ENCODE measurements at regions not wholly inside any gene's neighbourhood (a gene's known extent, or its start where the extent isn't known, plus 50 kb on each side); places are given as distances from the start of the nearest gene placed in this dataset.
A peak's percentile ranks its signal among the peaks of the same experiment; 100 is the strongest.

GRCh38 chr12:31865023-31865422 lies 94.2 kb upstream of the RESF1 start:
- Histone ChIP-seq H3K27ac (ENCODE audit: low read length) (no peak overlapping the region), H3K9me3 (ENCODE audit: control insufficient read depth, low read length) (no peaks in the 10 kb centered on the region), H3K4me3 (ENCODE audit: low read length) (no peak overlapping the region), H3K4me1 (ENCODE audit: control insufficient read depth, insufficient read depth, low read length) (no peaks in the 10 kb centered on the region), H3K27me3 (ENCODE audit: control insufficient read depth, insufficient read depth) (no peaks in the 10 kb centered on the region)
- WGBS, result 47% methylated on average over 2 of the region's 2 CpGs
- DNase-seq (no peak), ATAC-seq (no peak)
- intact Hi-C loops (cut with DNase I), result no loop called here

- intact Hi-C loops (cut with DNase I), result no loop called here
- no peak overlapping the region for H3K4me3 ChIP-seq (ENCODE audit: low read length)
- no peaks in the 10 kb centered on the region for H3K27me3 ChIP-seq (ENCODE audit: control insufficient read depth, insufficient read depth)
- H3K9me3 ChIP-seq (ENCODE audit: control insufficient read depth, low read length), result no peaks in the 10 kb centered on the region
- no peaks in the 10 kb centered on the region for H3K4me1 ChIP-seq (ENCODE audit: control insufficient read depth, insufficient read depth, low read length)
- 73% methylated on average over 2 of the region's 2 CpGs for WGBS
- no peak for ATAC-seq
- no peak overlapping the region for H3K27ac ChIP-seq (ENCODE audit: low read length)
- no peak for DNase-seq
These were observed 97.9 kb upstream of the RESF1 start for GRCh38 chr12:31861360-31861759.

- WGBS, result 77% methylated on average over 4 of the region's 4 CpGs
- ATAC-seq, result no peak
- no peak for DNase-seq
- no peaks in the 10 kb centered on the region for H3K4me1 ChIP-seq (ENCODE audit: control insufficient read depth, insufficient read depth, low read length)
- H3K27me3 ChIP-seq (ENCODE audit: control insufficient read depth, insufficient read depth), result no peaks in the 10 kb centered on the region
- intact Hi-C loops (cut with DNase I), result no loop called here
- no peak overlapping the region for H3K27ac ChIP-seq (ENCODE audit: low read length)
- H3K9me3 ChIP-seq (ENCODE audit: control insufficient read depth, low read length), result no peaks in the 10 kb centered on the region
- no peak overlapping the region for H3K4me3 ChIP-seq (ENCODE audit: low read length)
These were observed 98.8 kb upstream of the RESF1 start for GRCh38 chr12:31860401-31860800.

- WGBS, result 82% methylated on average over 13 of the region's 13 CpGs
- no peaks in the 10 kb centered on the region for H3K27me3 ChIP-seq (ENCODE audit: control insufficient read depth, insufficient read depth)
- no peak for ATAC-seq
These were observed 99.8 kb upstream of the RESF1 start for GRCh38 chr12:31859232-31859977.

GRCh38 chr12:31855427-31855826 lies 103.8 kb upstream of the RESF1 start:
- Histone ChIP-seq H3K4me3 (ENCODE audit: low read length) (no peak overlapping the region), H3K9me3 (ENCODE audit: control insufficient read depth, low read length) (no peaks in the 10 kb centered on the region), H3K27ac (ENCODE audit: low read length) (no peak overlapping the region), H3K27me3 (ENCODE audit: control insufficient read depth, insufficient read depth) (no peaks in the 10 kb centered on the region), H3K4me1 (ENCODE audit: control insufficient read depth, insufficient read depth, low read length) (no peaks in the 10 kb centered on the region)
- intact Hi-C loops (cut with DNase I), result no loop called here
- 85% methylated on average over 5 of the region's 5 CpGs for WGBS
- DNase-seq (no peak), ATAC-seq (no peak)

More at GRCh38 chr12:31859232-31859977, 99.8 kb upstream of the RESF1 start:
- H3K27ac ChIP-seq (ENCODE audit: low read length), result no peak overlapping the region
- intact Hi-C loops (cut with DNase I), result no loop called here
- no peaks in the 10 kb centered on the region for H3K9me3 ChIP-seq (ENCODE audit: control insufficient read depth, low read length)
- H3K4me1 ChIP-seq (ENCODE audit: control insufficient read depth, insufficient read depth, low read length), result no peaks in the 10 kb centered on the region
- no peak overlapping the region for H3K4me3 ChIP-seq (ENCODE audit: low read length)
- no peak for DNase-seq

- peak in 1 of 2 donors; percentile 36 for ATAC-seq
- Histone ChIP-seq H3K27ac (ENCODE audit: low read length) (no peak overlapping the region), H3K4me1 (ENCODE audit: control insufficient read depth, insufficient read depth, low read length) (no peaks in the 10 kb centered on the region), H3K9me3 (ENCODE audit: control insufficient read depth, low read length) (no peaks in the 10 kb centered on the region), H3K4me3 (ENCODE audit: low read length) (no peak overlapping the region), H3K27me3 (ENCODE audit: control insufficient read depth, insufficient read depth) (no peaks in the 10 kb centered on the region)
- intact Hi-C loops (cut with DNase I), result no loop called here
- no peak for DNase-seq
These were observed 105.2 kb upstream of the RESF1 start for GRCh38 chr12:31853977-31854376.

GRCh38 chr12:31853520-31853919 lies 105.7 kb upstream of the RESF1 start:
- ATAC-seq, result no peak
- H3K27me3 ChIP-seq (ENCODE audit: control insufficient read depth, insufficient read depth), result no peaks in the 10 kb centered on the region
- no peaks in the 10 kb centered on the region for H3K4me1 ChIP-seq (ENCODE audit: control insufficient read depth, insufficient read depth, low read length)
- H3K9me3 ChIP-seq (ENCODE audit: control insufficient read depth, low read length), result no peaks in the 10 kb centered on the region
- intact Hi-C loops (cut with DNase I), result no loop called here
- DNase-seq, result no peak
- no peak overlapping the region for H3K27ac ChIP-seq (ENCODE audit: low read length)
- no peak overlapping the region for H3K4me3 ChIP-seq (ENCODE audit: low read length)

GRCh38 chr12:31850268-31850667 lies 108.9 kb upstream of the RESF1 start:
- ATAC-seq (no peak), DNase-seq (no peak)
- intact Hi-C loops (cut with DNase I), result no loop called here
- 62% methylated on average over 3 of the region's 3 CpGs for WGBS
- no peaks in the 10 kb centered on the region for H3K4me1 ChIP-seq (ENCODE audit: control insufficient read depth, insufficient read depth, low read length)
- H3K9me3 ChIP-seq (ENCODE audit: control insufficient read depth, low read length), result peaks cover 2% of the 10 kb centered on the region
- H3K4me3 ChIP-seq (ENCODE audit: low read length), result no peak overlapping the region
- no peaks in the 10 kb centered on the region for H3K27me3 ChIP-seq (ENCODE audit: control insufficient read depth, insufficient read depth)
- H3K27ac ChIP-seq (ENCODE audit: low read length), result no peak overlapping the region

GRCh38 chr12:31849090-31849687 lies 110.0 kb upstream of the RESF1 start:
- H3K27me3 ChIP-seq (ENCODE audit: control insufficient read depth, insufficient read depth), result no peaks in the 10 kb centered on the region
- 66% methylated on average over 3 of the region's 3 CpGs for WGBS
- H3K27ac ChIP-seq (ENCODE audit: low read length), result no peak overlapping the region
- intact Hi-C loops (cut with DNase I), result no loop called here
- no peaks in the 10 kb centered on the region for H3K4me1 ChIP-seq (ENCODE audit: control insufficient read depth, insufficient read depth, low read length)
- DNase-seq (no peak), ATAC-seq (no peak)
- peaks cover 2% of the 10 kb centered on the region for H3K9me3 ChIP-seq (ENCODE audit: control insufficient read depth, low read length)
- H3K4me3 ChIP-seq (ENCODE audit: low read length), result no peak overlapping the region

GRCh38 chr12:31846405-31846804 lies 112.8 kb upstream of the RESF1 start:
- Histone ChIP-seq H3K9me3 (ENCODE audit: control insufficient read depth, low read length) (peaks cover 2% of the 10 kb centered on the region), H3K27ac (ENCODE audit: low read length) (no peak overlapping the region), H3K27me3 (ENCODE audit: control insufficient read depth, insufficient read depth) (no peaks in the 10 kb centered on the region), H3K4me3 (ENCODE audit: low read length) (no peak overlapping the region), H3K4me1 (ENCODE audit: control insufficient read depth, insufficient read depth, low read length) (no peaks in the 10 kb centered on the region)
- intact Hi-C loops (cut with DNase I), result no loop called here
- DNase-seq (no peak), ATAC-seq (no peak)

- ATAC-seq, result no peak
- intact Hi-C loops (cut with DNase I), result no loop called here
- H3K27me3 ChIP-seq (ENCODE audit: control insufficient read depth, insufficient read depth), result no peaks in the 10 kb centered on the region
These were observed 113.4 kb upstream of the RESF1 start for GRCh38 chr12:31845613-31846322.

More at GRCh38 chr12:31845613-31846322, 113.4 kb upstream of the RESF1 start:
- H3K9me3 ChIP-seq (ENCODE audit: control insufficient read depth, low read length), result peaks cover 2% of the 10 kb centered on the region
- DNase-seq, result no peak
- no peak overlapping the region for H3K27ac ChIP-seq (ENCODE audit: low read length)
- WGBS, result 59% methylated on average over 6 of the region's 6 CpGs
- no peaks in the 10 kb centered on the region for H3K4me1 ChIP-seq (ENCODE audit: control insufficient read depth, insufficient read depth, low read length)
- no peak overlapping the region for H3K4me3 ChIP-seq (ENCODE audit: low read length)

All from right cardiac atrium (tissue), 5 donors.